Karpas-422 (cell line): ENCODE measurements at regions not wholly inside any gene's neighbourhood (a gene's known extent, or its start where the extent isn't known, plus 50 kb on each side); places are given as distances from the start of the nearest gene placed in this dataset.
"Not testable (repeated sequence)": the region's sequence is repeated elsewhere in the genome, so short reads cannot be mapped to it uniquely, and the experiment has no call there.

ENCODE experiments used
- DNase-seq: peaks from one replicate; pipeline ENCODE4 v3.0.0-alpha.2; 2015
- H2AFZ ChIP-seq: fragments of 200-600 bp; sonication (generic); 2 replicates; pipeline ENCODE4 v1.6.1; 2014; ENCODE audit warnings: antibody characterized with exemption, low read length, mixed read lengths
- H3K27ac ChIP-seq: fragments of 200-600 bp; sonication (generic); 2 replicates; pipeline ENCODE4 v1.5.1; 2014; ENCODE audit warnings: mild to moderate bottlenecking, low read length, moderate library complexity
- H3K27me3 ChIP-seq: fragments of 200-600 bp; sonication (generic); 2 replicates; pipeline ENCODE4 v1.6.1; 2014; ENCODE audit warnings: low read length, mixed read lengths
- H3K36me3 ChIP-seq: fragments of 200-600 bp; sonication (generic); 2 replicates; pipeline ENCODE4 v1.6.1; 2014; ENCODE audit warnings: low read length, mixed read lengths; ENCODE audit not compliant: insufficient read depth
- H3K4me1 ChIP-seq: fragments of 200-600 bp; sonication (generic); 2 replicates; pipeline ENCODE4 v1.6.1; 2014; ENCODE audit warnings: mild to moderate bottlenecking, low read length, mixed read lengths
- H3K4me2 ChIP-seq: fragments of 200-600 bp; sonication (generic); 2 replicates; pipeline ENCODE4 v1.6.1; 2014; ENCODE audit warnings: low read length, low read depth, mild to moderate bottlenecking; ENCODE audit not compliant: poor library complexity, severe bottlenecking
- H3K4me3 ChIP-seq: fragments of 200-600 bp; sonication (generic); 2 replicates; pipeline ENCODE4 v1.5.1; 2014; ENCODE audit warnings: mild to moderate bottlenecking, antibody characterized with exemption, low read length, mixed read lengths
- H3K79me2 ChIP-seq: fragments of 200-600 bp; sonication (generic); 2 replicates; pipeline ENCODE4 v1.6.1; 2014; ENCODE audit warnings: mild to moderate bottlenecking, low read length, mixed read lengths
- H3K9ac ChIP-seq: fragments of 200-600 bp; sonication (generic); 2 replicates; pipeline ENCODE4 v1.6.0; 2014; ENCODE audit warnings: low read length
- H3K9me2 ChIP-seq: fragments of 200-600 bp; sonication (generic), shearing (Covaris generic); replicated peaks from 2 replicates; pipeline ENCODE4 v1.6.0; 2014; ENCODE audit warnings: mild to moderate bottlenecking, low read length, moderate library complexity; ENCODE audit not compliant: insufficient read depth
- H3K9me3 ChIP-seq: fragments of 300-700, 200-600 bp; sonication (generic); 2 replicates; pipeline ENCODE4 v1.6.1; 2014; ENCODE audit warnings: low read length, mixed read lengths
- H4K20me1 ChIP-seq: fragments of 200-600 bp; sonication (generic); 2 replicates; pipeline ENCODE4 v1.6.1; 2014; ENCODE audit warnings: mild to moderate bottlenecking, antibody characterized with exemption, low read length, low read depth; ENCODE audit not compliant: insufficient read depth

GRCh38 chr3:22849583-22849982 lies 353.5 kb upstream of the UBE2E2 start:
- H3K4me1 ChIP-seq, H4K20me1 ChIP-seq, H3K27me3 ChIP-seq, H3K79me2 ChIP-seq, H3K27ac ChIP-seq, H3K4me2 ChIP-seq, H3K9me2 ChIP-seq, H3K4me3 ChIP-seq, DNase-seq, H3K36me3 ChIP-seq, H3K9me3 ChIP-seq, H2AFZ ChIP-seq, H3K9ac ChIP-seq: not testable (repeated sequence)

GRCh38 chr3:22856811-22857210 lies 346.3 kb upstream of the UBE2E2 start:
- Histone ChIP-seq H2AFZ (no peak overlapping the region), H4K20me1 (no peaks in the 10 kb centered on the region), H3K4me3 (no peak overlapping the region), H3K9ac (no peak overlapping the region), H3K4me2 (no peak overlapping the region), H3K27me3 (no peaks in the 10 kb centered on the region), H3K36me3 (no peaks in the 10 kb centered on the region), H3K4me1 (no peaks in the 10 kb centered on the region), H3K79me2 (no peaks in the 10 kb centered on the region), H3K9me2 (no peaks in the 10 kb centered on the region), H3K27ac (no peak overlapping the region), H3K9me3 (no peaks in the 10 kb centered on the region)
- DNase-seq = no peak

- Histone ChIP-seq H3K27me3 (no peaks in the 10 kb centered on the region), H3K4me2 (no peak overlapping the region)
Measured at GRCh38 chr3:22858486-22858885, 344.6 kb upstream of the UBE2E2 start.

GRCh38 chr3:22859618-22860017 lies 343.5 kb upstream of the UBE2E2 start:
- Histone ChIP-seq H3K36me3 (no peaks in the 10 kb centered on the region), H3K4me1 (no peaks in the 10 kb centered on the region), H4K20me1 (no peaks in the 10 kb centered on the region), H2AFZ (no peak overlapping the region), H3K9ac (no peak overlapping the region), H3K27me3 (no peaks in the 10 kb centered on the region), H3K27ac (no peak overlapping the region), H3K79me2 (no peaks in the 10 kb centered on the region), H3K4me3 (no peak overlapping the region), H3K9me3 (no peaks in the 10 kb centered on the region), H3K9me2 (no peaks in the 10 kb centered on the region), H3K4me2 (no peak overlapping the region)
- DNase-seq = no peak

More at GRCh38 chr3:22858486-22858885, 344.6 kb upstream of the UBE2E2 start:
- no peak overlapping the region for H3K27ac ChIP-seq
- H2AFZ ChIP-seq = no peak overlapping the region
- H3K36me3 ChIP-seq = no peaks in the 10 kb centered on the region
- no peak overlapping the region for H3K4me3 ChIP-seq
- no peaks in the 10 kb centered on the region for H3K79me2 ChIP-seq
- no peaks in the 10 kb centered on the region for H3K9me3 ChIP-seq
- no peaks in the 10 kb centered on the region for H3K9me2 ChIP-seq
- no peak overlapping the region for H3K9ac ChIP-seq
- H4K20me1 ChIP-seq = no peaks in the 10 kb centered on the region
- DNase-seq = no peak
- no peaks in the 10 kb centered on the region for H3K4me1 ChIP-seq

GRCh38 chr3:22861426-22861825 lies 341.7 kb upstream of the UBE2E2 start:
- Histone ChIP-seq H3K27ac (no peak overlapping the region), H2AFZ (no peak overlapping the region), H3K9me2 (no peaks in the 10 kb centered on the region), H3K27me3 (no peaks in the 10 kb centered on the region), H3K4me2 (no peak overlapping the region), H4K20me1 (no peaks in the 10 kb centered on the region), H3K9ac (no peak overlapping the region), H3K36me3 (no peaks in the 10 kb centered on the region), H3K9me3 (no peaks in the 10 kb centered on the region), H3K79me2 (no peaks in the 10 kb centered on the region), H3K4me1 (no peaks in the 10 kb centered on the region), H3K4me3 (no peak overlapping the region)
- no peak for DNase-seq

- H3K9me3 ChIP-seq = no peaks in the 10 kb centered on the region
- no peaks in the 10 kb centered on the region for H3K9me2 ChIP-seq
- no peaks in the 10 kb centered on the region for H3K4me1 ChIP-seq
- H3K4me2 ChIP-seq = no peak overlapping the region
- DNase-seq = no peak
- no peaks in the 10 kb centered on the region for H3K36me3 ChIP-seq
- no peaks in the 10 kb centered on the region for H4K20me1 ChIP-seq
- no peaks in the 10 kb centered on the region for H3K27me3 ChIP-seq
- H3K4me3 ChIP-seq = no peak overlapping the region
- H2AFZ ChIP-seq = no peak overlapping the region
- H3K79me2 ChIP-seq = no peaks in the 10 kb centered on the region
- no peak overlapping the region for H3K27ac ChIP-seq
- H3K9ac ChIP-seq = no peak overlapping the region
Measured at GRCh38 chr3:22862111-22862510, 341.0 kb upstream of the UBE2E2 start.

- H3K4me2 ChIP-seq, H3K9me3 ChIP-seq, H3K79me2 ChIP-seq, H4K20me1 ChIP-seq, H3K9me2 ChIP-seq, H3K9ac ChIP-seq, H3K4me3 ChIP-seq, H2AFZ ChIP-seq, H3K36me3 ChIP-seq, DNase-seq, H3K27ac ChIP-seq, H3K4me1 ChIP-seq, H3K27me3 ChIP-seq: not testable (repeated sequence)
Measured at GRCh38 chr3:22882834-22883233, 320.3 kb upstream of the UBE2E2 start.

- Histone ChIP-seq H3K27me3 (no peaks in the 10 kb centered on the region), H3K4me1 (no peaks in the 10 kb centered on the region), H3K36me3 (no peaks in the 10 kb centered on the region), H3K9me3 (no peaks in the 10 kb centered on the region), H2AFZ (no peak overlapping the region), H3K27ac (no peak overlapping the region), H4K20me1 (no peaks in the 10 kb centered on the region), H3K9me2 (no peaks in the 10 kb centered on the region), H3K4me3 (no peak overlapping the region), H3K4me2 (no peak overlapping the region), H3K79me2 (no peaks in the 10 kb centered on the region), H3K9ac (no peak overlapping the region)
- DNase-seq = no peak
Measured at GRCh38 chr3:22885039-22885438, 318.1 kb upstream of the UBE2E2 start.
